NCI-H1930 (cell line): ENCODE measurements at regions not wholly inside any gene's neighbourhood (a gene's known extent, or its start where the extent isn't known, plus 50 kb on each side); places are given as distances from the start of the nearest gene placed in this dataset.
"Not testable (repeated sequence)": the region's sequence is repeated elsewhere in the genome, so short reads cannot be mapped to it uniquely, and the experiment has no call there.

Experiments
- DNase-seq, 2 experiments: peaks; one replicate each; lab custom pipeline; 2025; lab: John Stamatoyannopoulos, UW

- no peak for DNase-seq
These were observed 83.6 kb upstream of the EXOC2 start for GRCh38 chr6:776528-776931.

- DNase-seq, result no peak
These were observed 82.9 kb upstream of the EXOC2 start for GRCh38 chr6:775863-776262.

DNA sequence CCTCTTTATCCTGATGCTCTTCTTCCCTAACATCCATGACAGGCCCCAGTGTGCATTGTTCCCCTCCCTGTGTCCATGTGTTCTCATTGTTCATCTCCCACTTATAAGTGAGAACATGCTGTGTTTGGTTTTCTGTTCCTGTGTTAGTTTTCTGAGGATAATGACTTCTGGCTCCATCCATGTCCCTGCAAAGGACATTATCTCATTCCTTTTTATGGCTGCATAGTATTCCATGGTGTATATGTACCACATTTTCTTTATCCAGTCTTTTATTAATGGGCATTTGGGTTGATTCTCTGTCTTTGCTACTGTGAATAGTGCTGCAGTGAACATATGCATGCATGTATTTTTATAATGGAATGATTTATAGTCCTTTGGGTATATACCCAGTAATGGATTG is 78.7 kb upstream of the EXOC2 start:
- DNase-seq, result not testable (repeated sequence)

DNA sequence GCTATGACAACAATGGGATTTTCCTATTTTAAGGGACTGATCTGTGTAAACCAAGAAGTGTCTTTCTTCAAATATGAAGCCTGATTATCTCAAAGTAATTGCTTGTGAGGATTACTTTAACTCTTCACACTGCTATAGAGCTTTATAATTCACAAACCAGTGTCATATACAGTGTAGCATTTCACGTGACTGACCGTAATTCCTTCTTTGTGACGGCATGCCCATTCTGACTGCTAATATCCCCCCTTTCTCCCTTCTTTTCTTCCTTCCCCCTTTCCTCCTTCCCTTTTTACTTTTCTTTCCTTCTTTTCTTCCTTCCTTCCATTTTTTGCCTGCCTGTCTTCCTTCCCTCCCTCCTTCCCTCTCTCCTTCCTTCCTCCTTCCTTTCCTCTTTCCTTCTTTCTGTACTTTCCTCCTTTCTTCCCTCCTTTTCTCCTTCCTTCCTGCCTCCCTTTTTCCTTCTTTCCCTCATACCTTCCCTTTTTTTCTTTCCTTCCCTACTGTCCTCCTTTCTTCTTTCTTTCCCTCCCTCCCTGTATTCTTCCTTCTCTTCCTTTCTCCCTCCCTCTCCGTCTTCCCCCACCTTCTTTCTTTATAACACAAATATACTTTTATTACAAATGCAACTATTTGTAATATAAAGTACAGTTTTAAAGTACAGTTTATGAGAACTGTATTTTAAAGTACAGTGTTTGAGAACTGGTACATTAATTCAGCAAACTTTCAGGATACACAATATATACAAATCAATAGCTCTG is 75.0 kb upstream of the EXOC2 start:
- no peak for DNase-seq

DNA sequence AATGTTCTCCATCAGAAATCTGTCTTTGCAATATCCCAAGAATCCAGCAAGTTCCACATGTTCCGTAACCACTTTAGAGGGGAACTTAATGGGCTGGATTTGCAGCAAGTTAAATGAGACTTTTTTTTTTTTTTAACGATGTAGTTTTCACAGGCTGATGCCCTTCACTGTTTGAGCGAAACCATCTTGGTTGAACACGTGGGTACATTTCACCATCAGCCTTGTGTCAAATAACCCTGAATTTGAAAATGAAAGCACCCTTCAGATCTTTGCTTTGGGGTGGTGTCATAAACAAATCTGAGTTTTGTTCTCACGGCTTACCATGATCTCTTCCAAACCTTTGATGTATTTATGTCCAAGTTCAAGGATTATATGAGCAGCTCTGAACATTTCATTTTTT is 73.7 kb upstream of the EXOC2 start:
- DNase-seq, result no peak

- DNase-seq, result no peak
These were observed 69.1 kb upstream of the EXOC2 start for GRCh38 chr6:761997-762396.

DNA sequence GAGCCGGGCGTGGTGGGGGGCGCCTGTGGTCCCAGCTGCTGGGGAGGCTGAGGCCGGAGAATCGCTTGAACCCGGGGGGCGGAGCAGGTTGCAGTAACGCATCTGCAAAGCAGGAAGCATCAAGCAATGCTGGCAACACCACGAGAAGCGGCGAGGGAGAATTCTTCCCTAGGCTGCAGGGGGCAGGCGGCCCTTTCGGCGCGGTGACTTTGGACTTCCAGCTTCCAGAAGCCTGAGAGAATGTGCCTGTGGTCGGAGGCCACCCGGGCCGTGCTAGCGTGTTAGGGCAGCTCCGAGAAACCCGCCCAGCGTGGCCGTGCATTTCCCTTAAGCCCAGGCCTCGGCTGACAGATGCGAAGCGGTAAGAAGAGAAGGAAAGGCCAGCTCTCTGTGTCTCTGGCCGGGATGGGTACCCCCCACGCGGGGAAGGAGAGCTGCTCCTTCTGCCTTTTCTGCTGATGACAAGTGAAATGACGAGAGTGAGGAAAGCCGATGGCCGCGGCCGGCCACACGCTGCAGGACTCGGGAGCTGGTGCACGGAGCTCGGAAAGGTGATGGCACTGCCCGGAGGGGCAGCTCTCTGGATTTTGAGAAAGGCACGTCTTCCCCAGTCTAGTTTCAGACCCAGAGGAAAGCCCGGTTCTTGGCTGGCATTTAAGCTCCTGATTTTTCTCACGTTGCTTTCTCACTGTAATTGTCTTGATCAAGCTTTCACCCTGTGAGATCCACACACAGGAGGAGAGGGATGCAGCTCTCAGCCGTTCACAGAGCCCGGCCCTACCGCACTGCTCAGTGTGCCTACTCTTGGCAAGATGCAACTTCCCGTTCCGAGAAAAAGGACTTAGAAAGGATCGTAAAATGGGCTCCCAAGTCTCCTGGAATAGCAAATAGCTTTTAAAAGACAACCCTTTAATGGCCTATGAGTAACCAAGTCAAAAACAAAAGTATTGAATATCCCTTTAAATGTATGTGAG is 68.3 kb upstream of the EXOC2 start:
- no peak for DNase-seq

- DNase-seq, result no peak
These were observed 66.8 kb upstream of the EXOC2 start for GRCh38 chr6:759729-760128.

- DNase-seq, result no peak
These were observed 63.3 kb upstream of the EXOC2 start for GRCh38 chr6:756224-756623.

DNA sequence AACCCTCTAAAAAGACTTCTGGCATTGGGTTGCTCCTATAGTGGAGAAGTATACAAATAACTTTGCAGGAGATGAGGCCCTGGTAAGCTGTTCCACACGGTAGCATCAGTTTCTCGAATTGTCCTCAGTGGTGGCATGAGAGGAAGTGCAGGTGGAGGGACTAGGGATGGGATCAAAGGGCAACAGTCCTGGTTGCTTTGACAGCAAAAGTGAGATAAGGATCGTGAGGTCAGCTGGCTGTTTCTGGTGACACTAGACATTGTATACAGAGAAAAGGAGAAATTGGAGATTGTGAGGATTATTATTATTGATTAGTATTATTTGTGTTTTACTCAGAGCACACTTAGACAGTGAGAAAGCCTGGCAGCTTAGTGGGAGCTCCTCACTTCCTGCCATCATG is 61.3 kb upstream of the EXOC2 start:
- no peak for DNase-seq

GRCh38 chr6:753486-753885 is 60.5 kb upstream of the EXOC2 start:
- DNase-seq, result no peak

DNA sequence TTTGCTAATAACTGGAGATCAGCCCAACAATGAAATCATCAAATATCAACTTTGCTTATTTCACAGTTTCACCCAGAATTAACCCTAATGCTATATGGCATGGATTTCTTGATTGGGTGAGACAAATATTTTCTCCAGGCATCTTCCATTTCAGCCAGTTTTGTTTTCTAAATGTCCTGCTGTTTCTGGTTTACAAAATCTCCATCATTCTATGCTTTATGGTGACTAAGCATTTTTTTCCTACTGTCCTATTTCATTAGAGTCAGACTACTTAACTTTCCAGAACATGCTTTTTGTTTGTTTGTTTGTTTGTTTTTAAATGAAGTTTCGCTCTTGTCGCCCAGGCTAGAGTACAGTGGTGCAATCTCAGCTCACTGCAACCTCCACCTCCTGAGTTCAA is 59.5 kb upstream of the EXOC2 start:
- DNase-seq, result no peak

GRCh38 chr6:751765-752164 is 58.8 kb upstream of the EXOC2 start:
- DNase-seq, result no peak

- DNase-seq, result no peak
These were observed 55.0 kb upstream of the EXOC2 start for GRCh38 chr6:747921-748320.

DNA sequence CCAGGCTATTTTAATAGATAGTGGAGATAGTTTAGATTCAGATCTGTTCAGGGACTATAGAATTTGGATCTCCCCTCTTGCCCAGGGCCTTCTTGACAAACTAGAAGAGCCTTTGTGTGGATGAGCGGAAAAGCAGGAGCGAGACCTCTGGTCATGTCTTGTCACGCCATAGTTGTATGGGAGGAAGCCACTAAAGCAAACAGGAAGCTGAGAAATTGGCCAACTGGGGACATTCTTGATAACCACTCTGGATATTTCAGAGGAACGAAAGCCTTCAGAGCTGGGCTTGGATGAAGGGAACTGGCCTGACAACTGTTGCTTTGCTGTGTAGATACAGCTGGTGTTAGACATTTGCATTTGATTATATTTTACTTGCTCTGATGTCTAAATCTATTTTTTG is 54.1 kb upstream of the EXOC2 start:
- DNase-seq, result no peak

- DNase-seq, result no peak
These were observed 51.9 kb upstream of the EXOC2 start for GRCh38 chr6:744666-745353.

DNA sequence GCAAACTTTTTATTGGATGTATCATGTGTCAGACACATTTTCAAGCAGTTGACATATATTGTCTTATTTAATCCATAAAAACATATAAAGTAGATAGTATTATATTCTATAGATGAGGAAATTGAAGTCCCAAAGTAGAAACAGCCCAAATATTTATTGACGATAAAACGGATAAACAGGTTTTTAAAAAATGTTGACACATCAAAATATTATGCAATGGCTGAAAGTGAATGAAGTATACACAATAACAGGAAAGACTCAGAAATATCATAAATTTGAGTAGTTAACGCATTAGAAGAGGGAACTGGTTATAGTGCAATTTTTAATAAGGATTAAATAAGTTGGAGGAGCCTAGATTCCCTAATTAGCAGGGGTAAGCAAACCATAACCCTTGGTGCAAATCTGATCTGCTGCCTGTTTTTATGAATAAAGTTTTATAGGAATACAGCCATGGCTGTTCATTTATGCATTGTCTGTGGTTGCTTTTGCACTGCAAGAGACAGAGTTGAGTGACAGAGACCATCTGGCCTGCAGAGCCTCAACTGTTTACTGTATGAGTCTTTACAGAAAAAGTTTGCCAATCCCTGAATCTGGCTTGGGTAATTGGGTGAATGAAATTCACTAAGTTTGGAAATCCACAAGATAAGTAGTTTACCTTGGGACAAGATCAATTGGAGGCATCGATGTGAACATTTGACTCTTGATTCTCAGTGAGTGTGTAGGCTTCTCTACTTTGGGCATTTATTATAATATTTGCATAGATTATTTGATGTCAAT is 50.6 kb upstream of the EXOC2 start:
- no peak for DNase-seq
